ENCODE measurements at regions not wholly inside any gene's neighbourhood (a gene's known extent, or its start where the extent isn't known, plus 50 kb on each side); places are given as distances from the start of the nearest gene placed in this dataset.
"Not testable (repeated sequence)": the region's sequence is repeated elsewhere in the genome, so short reads cannot be mapped to it uniquely, and the experiment has no call there.

GRCh38 chr13:109989155-109989554 lies 202.8 kb upstream of the IRS2 start:
- H3K4me3 Mint-ChIP-seq: no peak overlapping the region
- no peak for DNase-seq
- H3K36me3 Mint-ChIP-seq: no peaks in the 10 kb centered on the region
- H3K27me3 ChIP-seq (ENCODE audit: insufficient read depth, low read length, poor library complexity, severe bottlenecking): no peaks in the 10 kb centered on the region
- no peak overlapping the region for H3K27ac ChIP-seq (ENCODE audit: low read depth, low read length)
- POLR2A ChIA-PET: no interaction called here
- H3K4me1 Mint-ChIP-seq: no peaks in the 10 kb centered on the region
- CTCF ChIA-PET: no interaction called here
- H3K9me3 Mint-ChIP-seq: peaks cover 0 to 5% (median 2%) of the 10 kb centered on the region in 5 donors
- no peaks in the 10 kb centered on the region for H3K36me3 ChIP-seq (ENCODE audit: insufficient read depth, low read length)
- no peaks in the 10 kb centered on the region for H3K9me3 ChIP-seq (ENCODE audit: low read length)
- no peak overlapping the region for H3K4me3 ChIP-seq (ENCODE audit: low read length)
- peaks cover 0 to 5% of the 10 kb centered on the region in 2 donors for H3K27me3 Mint-ChIP-seq
- H3K4me1 ChIP-seq (ENCODE audit: insufficient read depth, low read length): no peaks in the 10 kb centered on the region
- no peak overlapping the region for H3K27ac Mint-ChIP-seq

GRCh38 chr13:109986851-109987250 lies 200.5 kb upstream of the IRS2 start:
- Mint-ChIP-seq H3K27me3 (peaks cover 0 to 4% of the 10 kb centered on the region in 2 donors), H3K9me3 (peaks cover 0 to 5% (median 0%) of the 10 kb centered on the region in 5 donors), H3K36me3 (no peaks in the 10 kb centered on the region), H3K27ac (no peak overlapping the region), H3K4me3 (no peak overlapping the region), H3K4me1 (no peaks in the 10 kb centered on the region)
- CTCF ChIA-PET: no interaction called here
- H3K4me1 ChIP-seq (ENCODE audit: insufficient read depth, low read length): no peaks in the 10 kb centered on the region
- POLR2A ChIA-PET: no interaction called here
- no peak overlapping the region for H3K4me3 ChIP-seq (ENCODE audit: low read length)
- no peak for DNase-seq
- H3K36me3 ChIP-seq (ENCODE audit: insufficient read depth, low read length): no peaks in the 10 kb centered on the region
- H3K27ac ChIP-seq (ENCODE audit: low read depth, low read length): no peak overlapping the region
- H3K9me3 ChIP-seq (ENCODE audit: low read length): no peaks in the 10 kb centered on the region
- H3K27me3 ChIP-seq (ENCODE audit: insufficient read depth, low read length, poor library complexity, severe bottlenecking): no peaks in the 10 kb centered on the region

- Histone ChIP-seq H3K9me3 (ENCODE audit: low read length) (no peaks in the 10 kb centered on the region), H3K27ac (ENCODE audit: low read depth, low read length) (no peak overlapping the region), H3K4me3 (ENCODE audit: low read length) (no peak overlapping the region), H3K36me3 (ENCODE audit: insufficient read depth, low read length) (no peaks in the 10 kb centered on the region), H3K4me1 (ENCODE audit: insufficient read depth, low read length) (no peaks in the 10 kb centered on the region), H3K27me3 (ENCODE audit: insufficient read depth, low read length, poor library complexity, severe bottlenecking) (no peaks in the 10 kb centered on the region)
- H3K4me1 Mint-ChIP-seq: no peaks in the 10 kb centered on the region
- no peak for DNase-seq
- H3K27me3 Mint-ChIP-seq: peaks cover 0 to 4% of the 10 kb centered on the region in 2 donors
- no peaks in the 10 kb centered on the region for H3K36me3 Mint-ChIP-seq
- POLR2A ChIA-PET: no interaction called here
- H3K27ac Mint-ChIP-seq: peak overlapping the region in 1 of 8 donors; percentile 43
- peaks cover 0 to 3% (median 0%) of the 10 kb centered on the region in 5 donors for H3K9me3 Mint-ChIP-seq
- H3K4me3 Mint-ChIP-seq: no peak overlapping the region
- CTCF ChIA-PET: no interaction called here
Measured at GRCh38 chr13:109985871-109986450, 199.6 kb upstream of the IRS2 start.

- no peak overlapping the region for H3K27ac ChIP-seq (ENCODE audit: low read depth, low read length)
- no peak overlapping the region for H3K27ac Mint-ChIP-seq
- H3K27me3 ChIP-seq (ENCODE audit: insufficient read depth, low read length, poor library complexity, severe bottlenecking): no peaks in the 10 kb centered on the region
- peaks cover 0 to 4% of the 10 kb centered on the region in 2 donors for H3K27me3 Mint-ChIP-seq
- H3K36me3 ChIP-seq (ENCODE audit: insufficient read depth, low read length): no peaks in the 10 kb centered on the region
- no peak overlapping the region for H3K4me3 Mint-ChIP-seq
- no peaks in the 10 kb centered on the region for H3K36me3 Mint-ChIP-seq
- POLR2A ChIA-PET: no interaction called here
- peaks cover 0 to 3% (median 0%) of the 10 kb centered on the region in 5 donors for H3K9me3 Mint-ChIP-seq
- CTCF ChIA-PET: no interaction called here
- H3K4me3 ChIP-seq (ENCODE audit: low read length): no peak overlapping the region
- no peaks in the 10 kb centered on the region for H3K9me3 ChIP-seq (ENCODE audit: low read length)
- H3K4me1 Mint-ChIP-seq: no peaks in the 10 kb centered on the region
- no peaks in the 10 kb centered on the region for H3K4me1 ChIP-seq (ENCODE audit: insufficient read depth, low read length)
- DNase-seq: no peak
Measured at GRCh38 chr13:109983447-109983846, 197.1 kb upstream of the IRS2 start.

- no peaks in the 10 kb centered on the region for H3K4me1 ChIP-seq (ENCODE audit: insufficient read depth, low read length)
- Mint-ChIP-seq H3K36me3 (no peaks in the 10 kb centered on the region), H3K27ac (no peak overlapping the region), H3K4me3 (no peak overlapping the region), H3K27me3 (peaks cover 0 to 2% of the 10 kb centered on the region in 2 donors), H3K9me3 (peaks cover 0 to 3% (median 0%) of the 10 kb centered on the region in 5 donors), H3K4me1 (no peaks in the 10 kb centered on the region)
- H3K27ac ChIP-seq (ENCODE audit: low read depth, low read length): no peak overlapping the region
- ChIA-PET CTCF (no interaction called here), POLR2A (no interaction called here)
- no peak for DNase-seq
- H3K9me3 ChIP-seq (ENCODE audit: low read length): no peaks in the 10 kb centered on the region
- H3K4me3 ChIP-seq (ENCODE audit: low read length): no peak overlapping the region
- no peaks in the 10 kb centered on the region for H3K36me3 ChIP-seq (ENCODE audit: insufficient read depth, low read length)
- no peaks in the 10 kb centered on the region for H3K27me3 ChIP-seq (ENCODE audit: insufficient read depth, low read length, poor library complexity, severe bottlenecking)
Measured at GRCh38 chr13:109981000-109981399, 194.6 kb upstream of the IRS2 start.

GRCh38 chr13:109979676-109980075 lies 193.3 kb upstream of the IRS2 start:
- DNase-seq; CTCF ChIA-PET; H3K4me3 Mint-ChIP-seq; H3K9me3 Mint-ChIP-seq; H3K36me3 ChIP-seq (ENCODE audit: insufficient read depth, low read length); H3K4me1 ChIP-seq (ENCODE audit: insufficient read depth, low read length); H3K4me1 Mint-ChIP-seq; H3K27me3 ChIP-seq (ENCODE audit: insufficient read depth, low read length, poor library complexity, severe bottlenecking); POLR2A ChIA-PET; H3K9me3 ChIP-seq (ENCODE audit: low read length); H3K27ac Mint-ChIP-seq; H3K27ac ChIP-seq (ENCODE audit: low read depth, low read length); H3K27me3 Mint-ChIP-seq; H3K4me3 ChIP-seq (ENCODE audit: low read length); H3K36me3 Mint-ChIP-seq: not testable (repeated sequence)

- peaks cover 0 to 3% (median 0%) of the 10 kb centered on the region in 5 donors for H3K9me3 Mint-ChIP-seq
- H3K27me3 ChIP-seq (ENCODE audit: insufficient read depth, low read length, poor library complexity, severe bottlenecking): no peaks in the 10 kb centered on the region
- H3K27me3 Mint-ChIP-seq: peaks cover 0 to 4% of the 10 kb centered on the region in 2 donors
Measured at GRCh38 chr13:109979228-109979627, 192.8 kb upstream of the IRS2 start.

GRCh38 chr13:109977212-109977968 lies 191.0 kb upstream of the IRS2 start:
- ChIA-PET POLR2A (no interaction called here), CTCF (no interaction called here)
- Histone ChIP-seq H3K4me3 (ENCODE audit: low read length) (no peak overlapping the region), H3K27ac (ENCODE audit: low read depth, low read length) (no peak overlapping the region), H3K36me3 (ENCODE audit: insufficient read depth, low read length) (no peaks in the 10 kb centered on the region), H3K9me3 (ENCODE audit: low read length) (no peaks in the 10 kb centered on the region), H3K27me3 (ENCODE audit: insufficient read depth, low read length, poor library complexity, severe bottlenecking) (no peaks in the 10 kb centered on the region), H3K4me1 (ENCODE audit: insufficient read depth, low read length) (no peaks in the 10 kb centered on the region)
- no peak overlapping the region for H3K4me3 Mint-ChIP-seq
- H3K4me1 Mint-ChIP-seq: no peaks in the 10 kb centered on the region
- H3K36me3 Mint-ChIP-seq: no peaks in the 10 kb centered on the region
- no peak for DNase-seq
- peaks cover 0 to 7% of the 10 kb centered on the region in 2 donors for H3K27me3 Mint-ChIP-seq
- no peak overlapping the region for H3K27ac Mint-ChIP-seq
- peaks cover 0 to 3% (median 0%) of the 10 kb centered on the region in 5 donors for H3K9me3 Mint-ChIP-seq

More at GRCh38 chr13:109979228-109979627, 192.8 kb upstream of the IRS2 start:
- H3K27ac ChIP-seq (ENCODE audit: low read depth, low read length): no peak overlapping the region
- Mint-ChIP-seq H3K4me3 (no peak overlapping the region), H3K36me3 (no peaks in the 10 kb centered on the region), H3K4me1 (no peaks in the 10 kb centered on the region), H3K27ac (no peak overlapping the region)
- no peak for DNase-seq
- no peaks in the 10 kb centered on the region for H3K4me1 ChIP-seq (ENCODE audit: insufficient read depth, low read length)
- H3K36me3 ChIP-seq (ENCODE audit: insufficient read depth, low read length): no peaks in the 10 kb centered on the region
- CTCF ChIA-PET: no interaction called here
- H3K4me3 ChIP-seq (ENCODE audit: low read length): no peak overlapping the region
- H3K9me3 ChIP-seq (ENCODE audit: low read length): no peaks in the 10 kb centered on the region
- POLR2A ChIA-PET: no interaction called here

Data from CD8-positive, alpha-beta memory T cell (primary cell).